ENCODE measurements at regions not wholly inside any gene's neighbourhood (a gene's known extent, or its start where the extent isn't known, plus 50 kb on each side); places are given as distances from the start of the nearest gene placed in this dataset.
"Not testable (repeated sequence)": the region's sequence is repeated elsewhere in the genome, so short reads cannot be mapped to it uniquely, and the experiment has no call there.

DNA sequence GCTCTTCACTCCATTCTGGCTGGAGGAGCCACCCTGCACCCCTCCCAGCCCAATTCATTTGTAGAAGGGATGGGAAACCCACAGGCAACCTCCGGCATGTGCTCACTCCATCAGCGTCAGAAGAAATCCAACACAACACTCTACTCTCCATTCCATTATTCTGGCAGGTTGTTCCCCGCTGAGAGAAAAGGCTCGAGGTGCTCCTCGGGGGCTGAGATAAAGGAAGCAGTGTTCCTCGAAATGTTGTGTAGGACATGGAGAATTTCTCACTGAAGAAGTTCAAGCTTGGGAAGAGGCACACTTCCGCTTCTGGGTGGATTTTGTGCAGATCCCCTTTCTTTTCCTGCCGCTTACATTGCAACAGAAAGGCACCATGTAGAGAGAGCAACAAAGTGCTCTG, 355.0 kb upstream of the CFAP20DC start:
- DNase-seq: no peak

DNA sequence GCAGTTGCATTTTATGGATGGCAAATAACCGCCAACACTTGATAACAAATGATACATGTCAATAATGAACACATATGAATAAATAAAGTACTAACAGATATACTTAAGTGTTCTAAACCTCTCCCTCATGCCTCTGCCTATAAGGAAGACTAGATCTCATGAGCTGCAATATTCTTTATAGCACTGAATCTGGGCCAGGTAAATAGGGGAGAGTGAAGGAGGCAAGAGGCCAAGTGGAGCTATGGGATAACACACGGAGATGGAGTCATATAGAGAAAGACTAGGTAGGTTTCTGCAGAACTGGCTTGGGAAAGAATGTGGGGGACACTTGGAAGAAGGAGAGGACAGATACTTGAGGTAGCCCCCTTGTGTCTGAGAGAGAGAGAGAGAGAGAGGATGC, 354.2 kb upstream of the CFAP20DC start:
- no peak for DNase-seq

DNA sequence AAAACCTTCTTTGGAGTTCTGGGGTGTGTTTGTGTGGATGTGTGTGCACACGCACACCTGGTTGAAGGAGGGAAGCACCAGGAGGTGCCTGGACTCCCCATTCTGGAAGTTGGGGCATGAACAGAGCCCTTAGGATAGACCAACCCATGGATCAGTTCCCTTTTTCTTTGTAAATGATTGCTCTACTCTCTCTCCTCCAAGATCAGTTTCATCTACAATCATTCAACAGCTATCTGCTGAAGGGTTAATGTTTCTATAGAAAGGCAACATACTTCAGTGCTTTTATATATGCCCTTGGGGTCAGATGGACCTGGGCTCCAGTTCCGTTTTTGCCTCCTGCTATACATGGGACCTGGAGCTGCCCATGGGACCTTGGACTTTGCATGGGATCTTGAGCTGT, 352.1 kb upstream of the CFAP20DC start:
- no peak for DNase-seq

DNA sequence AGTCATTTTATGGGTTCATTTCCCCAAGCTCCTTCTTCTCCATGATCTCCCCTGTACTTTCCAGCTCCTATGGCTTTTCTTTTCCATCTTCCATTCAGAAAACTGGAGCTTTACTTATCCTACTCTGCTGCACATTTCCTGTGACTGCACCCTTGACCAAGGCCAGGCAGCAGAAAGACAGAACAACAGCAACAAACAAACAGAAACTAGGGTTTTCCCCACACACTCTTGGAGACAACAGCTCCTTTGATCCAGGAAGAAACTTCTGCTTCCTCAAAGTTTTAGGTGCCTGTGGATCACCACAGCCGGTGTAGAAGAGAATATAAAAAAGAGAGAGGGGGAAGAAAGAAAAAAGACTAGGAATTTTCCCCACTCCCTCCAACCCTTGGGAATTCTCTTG, 342.3 kb upstream of the CFAP20DC start:
- DNase-seq: no peak

DNA sequence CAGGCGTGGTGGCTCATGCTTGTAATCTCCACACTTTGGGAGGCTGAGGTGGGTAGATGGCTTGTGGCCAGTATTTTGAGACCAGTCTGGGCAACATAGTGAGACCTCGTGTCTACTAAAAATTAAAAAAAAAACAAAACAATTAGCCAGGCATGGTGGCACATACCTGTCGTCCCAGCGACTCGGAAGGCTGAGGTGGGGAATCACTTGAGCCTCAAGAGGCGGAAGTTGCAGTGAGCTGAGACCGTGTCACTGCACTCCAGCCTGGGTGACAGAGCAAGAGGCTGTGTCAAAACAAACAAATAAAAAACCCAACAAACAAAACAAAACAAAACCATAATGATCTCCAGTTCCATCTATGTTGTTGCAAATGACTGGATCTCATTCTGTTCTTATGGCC, 341.3 kb upstream of the CFAP20DC start:
- no peak for DNase-seq

DNA sequence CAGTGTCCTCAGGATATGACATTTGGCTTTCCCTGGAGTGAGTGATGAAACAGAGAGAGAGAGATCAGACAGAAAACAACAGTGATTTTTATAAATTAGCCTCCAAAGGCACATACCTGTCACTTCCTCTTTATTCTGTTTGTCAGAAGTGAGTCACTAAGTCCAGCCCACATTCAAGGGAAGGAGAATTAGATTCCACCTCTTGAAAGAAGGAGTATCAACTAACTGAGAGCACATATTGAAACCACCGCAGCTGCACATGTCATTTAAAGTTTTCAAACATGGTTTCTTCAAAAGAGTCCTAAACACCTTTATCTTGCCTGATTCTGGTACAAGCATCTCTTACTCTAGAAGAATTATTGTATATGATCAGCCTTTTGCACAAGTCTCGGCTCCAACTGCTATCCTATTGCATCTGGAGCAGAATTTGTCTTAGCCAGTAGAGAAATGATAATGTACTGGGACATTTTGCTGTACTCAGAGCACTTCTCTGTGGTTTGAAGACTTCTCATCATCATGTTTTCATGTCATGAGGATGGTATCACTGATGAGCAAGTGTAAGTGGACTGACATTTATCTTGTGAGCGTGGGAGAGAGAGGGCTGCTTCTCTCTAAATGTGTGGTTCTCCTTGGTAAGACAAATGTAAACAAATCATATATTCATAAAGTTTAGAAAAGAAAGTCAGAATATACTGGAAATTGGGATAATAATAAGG, 338.9 kb upstream of the CFAP20DC start:
- DNase-seq: no peak

DNA sequence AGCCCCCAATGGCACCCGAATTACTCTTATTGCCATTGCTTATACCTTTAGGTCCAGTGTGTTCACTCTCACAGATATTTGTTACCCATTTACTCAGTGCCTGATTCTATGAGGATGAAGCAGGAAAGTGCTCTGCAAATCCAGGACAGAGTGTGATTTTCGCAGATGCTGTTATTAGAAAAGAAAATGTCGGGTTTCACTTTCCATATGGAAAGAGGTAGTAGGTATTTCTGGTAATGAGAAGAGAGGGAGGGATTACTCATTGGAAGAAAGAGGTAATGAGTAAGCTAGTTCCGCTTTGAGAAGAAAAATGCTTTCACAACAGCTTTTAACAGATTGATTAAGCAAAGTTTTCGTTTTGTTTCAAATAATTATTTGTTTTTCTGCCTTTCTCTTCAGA, 336.3 kb upstream of the CFAP20DC start:
- no peak for DNase-seq

DNA sequence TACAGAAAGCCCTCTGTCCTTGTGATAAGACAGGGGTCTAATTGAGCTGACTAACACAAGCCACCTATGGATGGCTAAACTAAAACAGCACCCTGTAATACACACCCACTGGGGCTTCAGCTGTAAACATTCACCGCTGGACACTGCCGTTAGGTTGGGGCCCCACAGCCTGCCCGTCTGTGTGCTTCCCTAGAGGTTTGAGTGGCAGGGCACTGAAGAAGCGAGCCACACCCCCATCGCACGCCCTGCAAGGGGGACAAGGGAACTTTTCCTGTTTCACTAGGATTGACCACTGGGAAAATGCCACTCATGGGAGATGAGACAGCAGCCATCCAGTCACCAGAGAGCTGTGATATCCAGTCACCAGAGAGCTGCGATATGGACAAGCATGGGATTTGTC, 335.7 kb upstream of the CFAP20DC start:
- DNase-seq: no peak

DNA sequence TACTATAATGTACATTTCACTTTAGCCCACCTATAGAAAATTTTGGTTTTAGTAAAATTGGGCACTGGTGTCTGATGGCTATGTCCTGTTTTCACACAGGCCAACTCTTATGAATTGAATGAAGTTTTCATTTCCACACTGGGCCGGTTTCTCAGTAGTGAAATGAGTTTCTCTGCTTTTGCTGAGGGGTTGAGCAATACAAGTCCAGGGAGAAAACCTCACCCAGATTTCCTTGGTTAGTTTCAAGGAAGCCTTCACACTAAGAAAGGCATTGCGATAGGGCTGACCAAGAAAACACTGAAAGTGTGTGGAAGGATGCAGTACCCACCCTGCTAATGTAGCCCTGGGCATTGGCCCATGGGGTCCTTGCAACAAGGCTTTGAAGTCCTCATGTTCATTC, 331.5 kb upstream of the CFAP20DC start:
- no peak for DNase-seq

DNA sequence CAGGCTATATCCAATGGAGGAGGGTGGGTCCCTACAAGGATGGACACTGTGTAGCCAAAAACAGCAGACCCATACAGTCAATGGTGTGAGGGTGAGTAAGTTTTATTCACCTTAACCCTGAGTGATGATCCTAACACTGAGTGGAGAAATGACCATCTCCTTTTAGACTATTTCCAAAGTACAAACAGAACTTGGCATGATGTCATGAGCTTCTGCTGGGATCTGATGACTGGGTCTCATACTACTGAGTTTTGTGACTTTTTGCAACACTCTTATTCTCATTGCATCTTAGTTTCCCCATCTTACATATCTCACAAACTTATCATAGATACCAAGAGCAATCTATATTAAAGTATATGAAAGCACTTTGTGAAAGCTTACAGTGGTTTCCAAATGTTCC, 330.3 kb upstream of the CFAP20DC start:
- no peak for DNase-seq

DNA sequence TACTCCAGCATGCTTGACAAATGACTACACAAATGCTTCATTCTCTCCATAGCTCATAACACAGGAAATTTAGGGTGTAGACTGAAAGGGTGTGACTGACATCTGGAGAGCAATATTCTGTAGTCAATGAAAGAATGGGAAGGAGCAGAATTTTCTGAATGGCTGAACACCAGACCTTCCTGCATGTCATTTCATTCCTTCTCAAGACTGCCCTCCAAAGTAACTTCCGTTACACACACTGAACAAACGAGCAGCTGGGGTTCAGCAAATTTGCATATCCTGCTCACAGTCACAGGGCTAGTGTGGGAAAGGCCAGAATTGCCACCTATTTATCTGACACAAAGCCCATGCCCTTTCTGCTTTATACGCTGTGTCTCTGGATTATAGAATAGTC, 325.0 kb upstream of the CFAP20DC start:
- DNase-seq: no peak

DNA sequence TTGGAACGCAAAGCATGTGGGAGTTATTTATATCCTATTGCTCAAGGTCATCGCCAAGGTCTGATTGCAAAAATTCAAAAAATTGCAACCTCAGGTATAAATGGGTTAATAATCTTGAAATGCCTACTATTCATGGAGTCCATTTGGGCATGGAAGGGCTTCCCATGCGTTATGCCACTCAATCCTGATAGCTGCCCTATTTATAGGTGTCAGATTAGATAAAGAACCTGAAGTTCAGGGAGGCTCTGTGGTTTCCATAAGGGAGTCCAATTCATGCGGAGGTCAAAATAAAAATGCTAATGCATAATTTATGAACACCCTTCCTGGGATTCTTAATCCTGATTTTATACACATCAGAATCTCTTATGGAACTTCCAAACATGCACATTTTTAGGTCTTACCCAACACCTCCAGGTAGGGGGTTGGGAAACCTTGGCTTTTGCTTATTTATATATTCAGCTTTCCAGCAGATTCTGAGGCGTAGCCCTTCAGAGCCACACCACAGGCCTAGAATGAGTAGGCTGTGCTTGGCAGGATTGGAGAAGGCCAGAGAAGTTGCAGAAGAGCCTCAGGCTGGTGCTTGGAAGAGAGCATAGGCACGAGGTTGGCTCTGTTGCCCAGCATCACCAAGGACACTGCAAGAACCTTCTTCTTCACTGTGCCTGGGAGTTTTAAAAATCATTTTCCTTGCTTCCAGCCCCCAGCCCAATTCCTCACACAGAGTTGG, 324.4 kb upstream of the CFAP20DC start:
- DNase-seq: no peak

DNA sequence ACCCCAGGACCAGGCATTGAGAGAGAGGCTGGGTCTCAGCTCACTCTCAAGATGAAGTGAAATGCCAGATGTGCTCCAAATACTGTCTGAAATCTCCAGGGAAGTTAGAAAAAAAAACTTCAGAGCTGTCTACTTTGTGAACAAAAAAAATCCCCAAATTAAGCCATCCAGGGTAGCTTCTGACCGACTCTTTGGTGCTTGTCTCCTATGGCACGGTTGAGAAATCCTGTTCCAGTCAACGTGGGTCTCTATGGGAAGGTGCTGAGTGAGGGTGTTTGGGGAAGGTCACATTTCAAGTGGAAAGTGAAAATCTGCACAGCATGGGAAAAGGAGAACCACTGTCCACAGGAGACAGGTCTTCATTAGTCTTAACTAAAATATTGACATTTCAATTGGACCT, 322.5 kb upstream of the CFAP20DC start:
- DNase-seq: no peak

DNA sequence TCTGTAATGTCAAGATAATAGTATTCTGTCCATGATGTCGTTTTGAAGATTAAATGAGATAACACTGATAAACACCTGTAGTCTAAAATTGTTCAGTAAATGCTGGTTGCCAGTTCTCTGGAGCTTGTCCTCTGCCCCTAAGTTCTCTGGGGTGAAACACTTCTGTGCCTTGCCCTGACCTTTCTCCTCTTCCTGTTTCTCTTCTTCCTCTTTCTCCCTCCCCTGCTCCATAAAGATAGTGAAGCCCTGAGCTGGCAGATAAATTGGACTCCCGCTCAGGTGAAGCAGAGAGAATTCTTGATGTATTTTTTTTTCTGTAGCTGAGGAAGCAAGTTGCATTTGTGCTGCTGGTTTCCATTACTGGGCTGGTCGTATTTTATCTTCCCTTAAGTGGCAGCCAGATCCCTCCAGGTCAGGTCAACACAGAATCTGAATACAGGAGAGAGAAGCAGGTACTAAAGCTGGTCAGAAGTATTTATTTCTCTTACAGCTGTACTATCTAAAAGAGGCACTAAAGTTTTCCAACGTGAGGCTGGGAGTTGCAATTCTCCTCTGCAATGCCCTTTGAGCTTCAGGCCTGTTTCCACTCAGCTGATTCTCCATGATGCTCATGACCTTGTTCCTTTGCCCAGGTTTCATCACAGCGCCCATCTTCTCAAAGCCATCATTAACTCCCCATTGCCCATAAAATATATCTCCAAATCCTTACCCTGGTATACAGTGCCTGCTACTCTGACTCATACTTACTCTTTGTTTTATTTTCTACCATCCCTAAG, 319.3 kb upstream of the CFAP20DC start:
- no peak for DNase-seq

DNA sequence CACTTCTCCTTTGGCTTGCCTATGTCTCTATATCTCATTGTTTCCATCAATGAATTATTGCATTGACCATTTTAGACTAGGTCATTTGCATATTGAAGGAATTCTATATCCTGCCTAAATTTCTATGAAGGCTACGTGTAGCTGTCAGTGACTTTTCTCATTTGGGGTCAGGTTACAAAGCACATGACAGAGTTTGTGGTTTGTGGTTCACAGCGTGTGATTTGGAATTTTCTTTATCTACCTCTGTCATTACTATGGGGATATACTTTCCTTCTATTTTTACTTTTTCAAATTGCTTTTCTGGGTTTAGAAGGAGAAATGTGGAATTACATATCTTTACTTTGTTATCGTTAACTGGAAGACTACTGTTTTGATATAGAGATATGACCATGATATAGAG, 317.3 kb upstream of the CFAP20DC start:
- DNase-seq: no peak

DNA sequence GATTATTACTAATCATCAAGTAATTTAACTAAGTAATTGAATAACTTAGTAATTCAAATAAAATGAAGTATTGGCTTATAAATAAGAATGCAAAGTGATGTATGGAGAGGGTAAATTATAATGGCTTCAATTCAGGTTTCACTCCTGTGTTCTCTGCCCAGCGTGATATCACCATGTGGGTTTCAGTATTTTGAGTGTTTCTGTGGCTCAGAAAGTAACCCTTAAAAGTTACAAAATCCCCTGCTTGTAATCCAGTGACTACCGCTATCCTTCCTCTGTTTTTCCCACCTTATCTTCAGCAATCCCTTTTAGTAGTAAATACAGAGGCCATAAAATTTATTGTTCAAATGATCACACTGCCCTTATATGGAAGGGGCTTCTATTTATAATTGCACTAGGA, 316.4 kb upstream of the CFAP20DC start:
- no peak for DNase-seq

DNA sequence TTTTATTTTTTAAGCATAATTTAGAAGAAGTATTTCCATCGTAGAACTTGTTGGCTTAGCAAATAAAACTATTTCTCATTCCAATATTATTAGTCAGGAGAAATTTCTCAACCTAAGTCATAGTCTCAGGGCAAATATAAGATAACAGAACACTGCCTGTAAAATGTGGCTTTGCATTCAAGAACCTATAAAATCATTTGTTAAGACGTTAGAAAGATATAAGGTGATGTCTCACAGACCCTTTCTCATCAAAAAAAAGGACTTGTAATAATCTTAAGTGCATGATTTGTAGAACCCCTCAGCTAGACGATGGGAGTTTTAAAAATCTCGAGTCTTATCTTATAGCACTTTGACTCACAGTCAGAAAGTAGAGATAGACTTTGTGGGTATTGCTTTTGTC, 314.7 kb upstream of the CFAP20DC start:
- no peak for DNase-seq

DNA sequence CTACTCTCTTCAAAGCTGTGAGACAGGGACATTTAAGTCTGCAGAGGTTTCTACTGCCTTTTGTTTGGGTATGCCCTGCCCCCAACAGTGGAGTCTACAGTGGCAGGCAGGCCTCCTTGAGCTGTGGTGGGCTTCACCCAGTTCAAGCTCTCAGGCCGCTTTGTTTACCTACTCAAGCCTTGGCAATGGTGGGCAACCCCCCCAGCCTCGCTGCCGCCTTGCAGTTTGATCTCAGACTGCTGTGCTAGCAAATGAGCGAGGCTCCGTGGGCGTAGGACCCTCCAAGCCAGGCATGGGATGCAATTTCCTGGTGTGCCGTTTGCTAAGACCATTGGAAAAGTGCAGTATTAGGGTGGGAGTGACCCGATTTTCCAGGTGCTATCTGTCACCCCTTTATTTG, 310.5 kb upstream of the CFAP20DC start:
- not testable (repeated sequence) for DNase-seq

DNA sequence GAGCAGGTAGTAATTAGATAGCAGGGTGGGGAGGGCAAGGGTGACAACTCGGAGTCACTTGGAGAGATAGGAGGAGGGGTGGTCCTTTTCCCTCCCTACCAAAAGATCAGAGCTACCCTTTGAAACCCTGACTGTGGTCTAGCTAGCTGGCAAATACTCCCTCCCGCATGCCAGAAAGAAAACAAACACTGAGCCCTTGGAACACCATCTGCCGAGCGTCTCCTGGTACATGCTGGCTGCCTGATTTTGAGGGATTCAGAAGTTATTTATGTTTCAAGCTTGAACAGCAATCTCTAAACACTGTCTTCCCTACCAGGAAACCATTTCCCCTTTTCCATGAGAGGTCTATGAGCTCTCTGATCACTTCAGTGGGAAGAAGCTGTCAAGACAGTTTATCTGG, 291.6 kb upstream of the CFAP20DC start:
- no peak for DNase-seq

DNA sequence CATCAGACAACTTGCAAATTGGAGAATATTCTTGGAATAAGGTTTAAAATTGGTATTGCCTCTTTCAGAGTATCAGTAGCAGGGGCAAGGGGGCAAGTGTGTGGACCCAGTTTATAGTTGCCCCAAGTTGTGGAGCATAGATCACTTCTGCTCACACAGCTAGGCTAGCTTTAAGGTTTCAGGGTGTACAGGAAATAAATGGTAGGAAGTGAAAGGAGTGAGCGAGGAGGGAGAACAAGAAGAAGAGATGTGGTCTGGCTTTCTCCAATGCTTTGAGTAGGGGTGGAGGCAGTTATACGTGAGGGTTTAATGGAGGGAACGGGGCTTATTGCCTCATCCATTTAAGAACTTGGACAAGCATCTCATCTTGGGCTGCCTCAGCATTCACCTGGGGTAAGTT, 290.0 kb upstream of the CFAP20DC start:
- DNase-seq: no peak

DNA sequence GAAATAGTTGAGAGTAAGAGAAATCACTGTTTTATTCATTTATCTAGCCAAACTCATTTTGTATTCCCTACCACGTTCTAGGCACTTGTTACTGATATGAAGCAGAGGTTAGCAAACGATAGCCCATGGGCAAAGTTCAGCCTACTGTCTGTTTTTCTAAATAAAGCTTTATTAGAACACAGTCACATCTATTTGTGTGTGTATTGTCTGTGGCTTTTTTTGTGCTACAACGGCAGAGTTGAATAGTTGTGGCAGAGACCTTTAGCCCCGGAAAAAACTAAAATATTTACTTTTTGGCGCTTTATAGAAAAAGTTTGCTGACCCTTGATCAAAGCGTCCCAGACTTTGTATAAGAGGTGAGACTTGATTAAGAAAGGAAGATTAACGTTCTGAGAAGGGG, 289.1 kb upstream of the CFAP20DC start:
- no peak for DNase-seq

DNA sequence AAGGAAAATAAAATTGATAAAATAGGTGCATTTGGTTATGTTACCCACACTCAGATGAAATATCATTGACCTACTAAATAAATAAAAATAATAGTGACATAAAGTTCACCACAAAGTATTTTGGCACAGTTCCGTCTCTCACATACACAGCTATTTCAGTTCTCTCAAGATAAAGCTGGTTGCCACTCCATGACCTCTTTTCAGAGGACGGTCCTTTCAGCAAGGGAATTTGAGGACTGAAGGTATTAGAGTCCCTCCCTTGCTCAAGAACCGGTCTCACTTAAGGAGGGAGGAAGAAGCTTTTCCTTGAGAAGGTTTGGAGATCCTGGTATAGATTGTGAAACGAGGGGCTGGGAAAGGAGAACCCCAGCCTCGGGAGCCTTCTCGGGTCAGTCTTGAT, 285.5 kb upstream of the CFAP20DC start:
- DNase-seq: no peak

DNA sequence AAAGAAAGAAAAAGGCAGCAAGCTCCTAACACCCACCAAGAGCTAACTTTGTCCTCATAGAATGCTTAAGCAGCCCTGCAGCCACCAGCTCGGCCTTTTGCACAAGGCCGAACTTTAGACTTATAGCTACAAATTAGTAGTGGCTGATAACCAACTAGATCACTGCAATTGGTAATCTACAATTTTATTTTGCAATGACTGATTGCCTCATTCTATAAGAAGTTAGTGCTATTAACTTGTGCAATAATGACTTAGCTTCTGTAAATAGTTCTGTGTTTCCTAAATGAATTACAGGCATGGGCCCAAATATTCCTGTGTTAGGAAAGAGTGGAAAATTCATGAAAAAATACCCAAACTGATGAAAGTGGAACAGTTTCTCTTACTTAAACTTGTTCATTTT, 284.8 kb upstream of the CFAP20DC start:
- no peak for DNase-seq

DNA sequence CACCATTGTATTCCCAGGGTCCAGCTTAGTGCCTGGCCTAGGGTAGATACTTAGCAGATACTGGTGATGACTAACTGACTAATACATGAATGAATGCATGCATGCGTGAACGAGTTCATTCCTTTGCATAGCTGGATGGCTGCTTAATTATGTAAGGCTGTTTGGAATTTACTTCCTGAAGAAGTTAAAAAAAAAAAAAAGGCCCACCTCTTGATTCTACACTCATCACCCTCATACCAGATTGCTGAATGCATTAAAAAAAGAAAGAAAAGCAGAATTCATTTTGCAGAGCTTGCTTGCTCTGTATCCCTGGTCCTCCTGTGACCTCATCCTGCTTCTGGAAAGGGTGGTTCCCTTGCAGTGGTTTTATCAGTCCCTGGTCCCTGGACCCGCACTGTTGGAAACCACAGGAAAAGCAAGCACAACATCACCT, 277.6 kb upstream of the CFAP20DC start:
- DNase-seq: no peak

Data from activated CD8-positive, alpha-beta memory T cell treated with anti-CD3 and anti-CD28 coated beads for 24 hours (primary cell).